GM18520 (cell line): ENCODE measurements at regions not wholly inside any gene's neighbourhood (a gene's known extent, or its start where the extent isn't known, plus 50 kb on each side); places are given as distances from the start of the nearest gene placed in this dataset.

Source experiments
- ATAC-seq: cut with Tn5 transposase; IDR thresholded peaks from one replicate; pipeline ENCODE4 v1.9.1; 2021; ENCODE audit not compliant: unreplicated experiment

DNA sequence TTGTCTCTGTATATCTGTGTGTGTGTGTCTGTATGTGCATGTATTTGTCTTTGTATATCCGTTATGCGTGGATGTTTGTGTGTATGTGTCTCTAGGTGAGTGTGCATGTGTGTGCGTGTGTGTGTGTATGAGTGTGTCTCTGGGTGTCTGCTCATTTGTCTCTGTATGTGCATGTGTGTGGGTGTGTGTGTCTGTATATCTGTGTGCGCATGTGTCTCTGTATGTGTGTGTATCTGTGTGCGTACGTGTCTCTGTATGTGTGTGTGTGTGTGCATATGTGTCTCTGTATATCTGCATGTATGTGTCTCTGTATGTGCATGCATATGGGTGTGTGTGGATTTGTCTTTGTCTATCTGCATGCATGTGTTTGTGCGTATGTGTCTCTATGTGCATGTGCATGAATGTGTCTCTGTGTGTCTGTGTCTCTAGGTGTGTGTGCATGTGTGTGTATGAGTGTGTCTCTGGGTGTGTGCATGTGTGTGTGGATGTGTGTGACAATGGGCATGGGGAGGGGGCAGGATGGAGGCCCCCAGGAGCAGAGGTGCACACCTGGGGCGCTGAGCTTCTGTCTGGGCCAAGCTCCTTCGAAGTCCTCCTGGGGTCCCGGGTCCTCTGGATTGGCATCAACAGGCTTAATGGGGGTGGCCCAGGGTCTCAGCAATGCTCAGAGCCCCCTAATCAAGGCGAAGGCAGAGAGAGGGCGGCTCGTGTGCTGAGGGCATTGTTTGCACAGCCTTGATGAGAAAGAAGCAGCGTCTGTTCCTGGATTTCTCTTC, 373.4 kb upstream of the IRX4 start:
- ATAC-seq, result no peak

DNA sequence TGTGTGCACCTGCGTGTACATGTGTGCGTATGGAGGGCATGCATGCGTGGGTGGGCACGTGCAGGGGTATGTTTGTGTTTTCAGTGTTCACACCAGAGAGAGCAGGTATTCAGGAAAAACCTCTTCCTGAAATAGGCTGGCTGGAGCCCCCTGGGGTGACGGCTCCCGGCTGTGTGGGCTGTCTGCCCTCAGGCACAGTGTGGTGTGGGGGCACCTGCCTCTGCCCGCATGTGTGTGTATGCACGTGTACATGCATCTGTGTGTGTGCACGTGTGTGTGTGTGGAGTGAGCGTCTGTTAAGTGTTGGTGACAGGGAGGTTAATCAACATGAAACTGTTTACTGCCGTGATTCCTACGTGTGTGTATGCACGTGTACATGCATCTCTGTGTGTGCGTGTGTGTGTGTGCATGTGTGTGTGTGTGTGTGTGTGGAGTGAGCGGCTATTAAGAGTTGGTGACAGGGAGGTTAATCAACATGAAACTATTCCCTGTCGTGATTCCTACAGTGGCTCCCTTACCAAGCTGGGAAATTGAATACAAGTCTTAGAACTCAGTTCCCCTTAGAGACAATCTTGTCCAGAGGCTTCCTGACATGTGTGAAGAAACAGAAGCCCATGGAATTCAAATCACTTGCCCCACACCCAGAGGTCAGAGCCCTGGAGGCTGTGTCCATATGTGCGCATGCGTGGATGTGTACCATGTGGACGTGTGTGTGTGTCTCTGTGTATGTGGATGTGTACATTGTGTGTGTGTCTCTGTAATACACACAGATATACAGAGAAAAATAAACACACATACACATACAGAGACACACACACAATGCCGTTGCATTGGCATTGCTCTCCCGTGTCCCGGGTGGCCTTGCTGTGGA, 372.4 kb upstream of the IRX4 start:
- no peak for ATAC-seq

- no peak for ATAC-seq
Observed at GRCh38 chr5:2254406-2254805, 371.7 kb upstream of the IRX4 start.

GRCh38 chr5:2253040-2253975, 370.6 kb upstream of the IRX4 start:
- no peak for ATAC-seq

DNA sequence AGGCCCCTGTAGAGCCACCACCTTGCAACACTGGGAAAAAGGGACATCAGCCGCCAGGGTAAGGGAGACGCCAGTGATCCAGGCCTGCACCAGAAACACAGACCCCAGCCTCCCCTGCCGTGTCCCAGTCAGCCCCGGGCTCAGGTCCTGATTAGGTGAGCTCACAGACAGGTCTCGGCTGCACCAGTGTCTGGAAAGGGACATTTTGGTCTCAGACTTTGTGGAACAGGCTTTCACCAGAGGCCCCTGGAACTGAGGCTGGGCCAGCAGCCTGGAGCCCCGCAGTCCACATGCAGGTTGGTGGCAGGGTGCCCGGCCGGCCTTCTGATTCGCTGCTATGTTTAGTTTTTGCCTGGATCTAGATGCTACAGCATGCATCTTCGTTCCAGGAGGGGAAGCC, 369.0 kb upstream of the IRX4 start:
- ATAC-seq, result no peak

- ATAC-seq, result no peak
Observed at GRCh38 chr5:2251298-2251697, 368.6 kb upstream of the IRX4 start.

- ATAC-seq, result no peak
Observed at GRCh38 chr5:2250365-2250950, 367.7 kb upstream of the IRX4 start.

DNA sequence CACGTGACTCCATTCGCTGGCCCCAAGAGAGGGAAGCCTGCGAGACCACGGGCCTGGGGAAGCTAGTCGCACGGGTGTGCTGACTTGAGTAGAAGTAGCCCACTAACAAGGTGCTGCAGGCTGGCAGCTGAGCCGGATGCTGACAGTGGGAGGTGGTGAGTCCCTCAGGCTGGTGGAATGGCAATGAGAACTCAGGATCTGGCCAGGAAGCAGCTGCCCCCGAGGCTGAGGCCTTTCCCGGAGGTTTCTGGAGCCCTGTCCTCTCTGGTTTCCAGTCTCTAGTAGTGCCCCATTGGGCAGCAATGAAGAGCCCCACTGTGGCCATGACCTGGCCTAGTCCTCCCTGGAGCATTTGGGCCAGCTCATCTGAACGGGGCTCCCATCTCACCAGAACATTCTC, 366.7 kb upstream of the IRX4 start:
- ATAC-seq, result no peak

DNA sequence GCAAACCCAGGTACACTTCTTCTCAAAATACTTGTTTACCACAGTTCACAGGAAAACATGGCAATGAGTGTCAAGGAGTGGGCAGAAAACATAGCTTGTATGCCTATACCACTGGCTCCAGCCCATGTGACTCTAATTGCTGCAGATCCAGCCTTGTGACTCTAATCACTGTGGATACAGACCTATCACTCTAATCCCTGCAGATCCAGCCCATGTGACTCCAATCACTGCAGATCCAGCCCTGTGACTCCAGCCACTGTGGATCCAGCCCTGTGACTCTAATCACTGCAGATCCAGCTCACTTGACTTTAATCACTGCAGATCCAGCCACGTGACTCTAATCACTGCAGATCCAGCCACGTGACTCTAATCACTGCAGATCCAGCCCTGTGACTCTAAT, 366.3 kb upstream of the IRX4 start:
- ATAC-seq, result no peak

GRCh38 chr5:2242539-2242938, 359.8 kb upstream of the IRX4 start:
- ATAC-seq, result no peak

- no peak for ATAC-seq
Observed at GRCh38 chr5:2241842-2242241, 359.1 kb upstream of the IRX4 start.

- ATAC-seq, result no peak
Observed at GRCh38 chr5:2240118-2240904, 357.6 kb upstream of the IRX4 start.

- no peak for ATAC-seq
Observed at GRCh38 chr5:2239201-2239910, 356.6 kb upstream of the IRX4 start.

DNA sequence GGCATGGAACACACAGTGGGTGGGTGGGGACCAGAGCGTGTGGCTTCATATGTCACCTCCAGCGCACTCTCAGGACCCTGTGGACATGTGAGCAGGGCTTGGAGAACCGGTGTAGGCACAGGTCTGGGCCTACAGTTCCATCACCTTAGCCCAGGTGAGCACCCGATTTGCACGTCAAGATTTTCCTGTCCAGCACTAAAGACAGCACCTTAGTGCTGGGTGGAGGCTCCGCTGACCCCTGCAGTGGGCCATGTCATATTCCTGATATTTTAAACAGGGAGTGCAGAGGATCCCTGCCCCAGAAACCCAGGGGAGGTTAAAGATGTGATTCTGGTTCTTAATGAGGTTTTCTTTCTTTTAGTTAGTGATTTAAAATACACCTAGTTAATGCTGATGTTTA, 356.0 kb upstream of the IRX4 start:
- no peak for ATAC-seq

DNA sequence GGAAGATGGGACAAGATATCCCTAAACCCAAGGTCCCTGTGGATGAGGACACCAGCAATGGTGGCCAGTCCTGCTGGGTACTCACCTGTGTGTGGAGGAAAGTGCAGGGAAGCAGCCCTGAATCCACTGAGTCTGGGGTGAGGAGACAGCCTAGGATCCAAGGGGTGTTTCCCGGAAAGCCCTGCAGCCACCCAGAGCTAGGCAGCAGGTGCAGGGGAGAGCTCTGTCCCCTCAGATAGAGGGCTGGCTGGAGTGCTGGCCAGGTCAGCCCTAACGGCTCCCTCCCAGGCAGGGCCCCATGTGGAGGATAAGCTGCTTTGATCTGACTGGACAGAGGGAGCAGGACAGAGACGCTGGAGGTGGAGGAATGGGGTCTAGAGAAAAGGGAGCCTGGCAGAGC, 344.7 kb upstream of the IRX4 start:
- no peak for ATAC-seq

DNA sequence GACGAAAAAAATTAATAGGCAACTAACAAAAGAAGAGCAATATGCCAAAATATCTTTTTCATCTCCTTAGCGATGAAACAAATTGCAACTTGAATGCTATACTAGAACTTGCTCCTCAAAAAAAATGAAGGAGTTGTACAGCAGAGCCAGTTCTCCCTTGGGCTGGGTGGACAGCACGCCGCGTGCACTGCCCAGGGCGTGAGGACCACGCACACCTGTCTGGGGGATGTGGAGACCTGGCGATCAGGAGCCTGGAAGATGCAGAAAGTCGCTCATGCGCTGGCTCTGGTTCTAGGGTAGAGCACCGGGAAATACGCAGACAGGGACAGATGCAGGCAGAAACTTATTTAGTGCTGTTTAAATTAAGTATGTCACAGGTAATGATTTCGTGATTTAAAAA, 342.0 kb upstream of the IRX4 start:
- no peak for ATAC-seq

- no peak for ATAC-seq
Observed at GRCh38 chr5:2223303-2223702, 340.6 kb upstream of the IRX4 start.

DNA sequence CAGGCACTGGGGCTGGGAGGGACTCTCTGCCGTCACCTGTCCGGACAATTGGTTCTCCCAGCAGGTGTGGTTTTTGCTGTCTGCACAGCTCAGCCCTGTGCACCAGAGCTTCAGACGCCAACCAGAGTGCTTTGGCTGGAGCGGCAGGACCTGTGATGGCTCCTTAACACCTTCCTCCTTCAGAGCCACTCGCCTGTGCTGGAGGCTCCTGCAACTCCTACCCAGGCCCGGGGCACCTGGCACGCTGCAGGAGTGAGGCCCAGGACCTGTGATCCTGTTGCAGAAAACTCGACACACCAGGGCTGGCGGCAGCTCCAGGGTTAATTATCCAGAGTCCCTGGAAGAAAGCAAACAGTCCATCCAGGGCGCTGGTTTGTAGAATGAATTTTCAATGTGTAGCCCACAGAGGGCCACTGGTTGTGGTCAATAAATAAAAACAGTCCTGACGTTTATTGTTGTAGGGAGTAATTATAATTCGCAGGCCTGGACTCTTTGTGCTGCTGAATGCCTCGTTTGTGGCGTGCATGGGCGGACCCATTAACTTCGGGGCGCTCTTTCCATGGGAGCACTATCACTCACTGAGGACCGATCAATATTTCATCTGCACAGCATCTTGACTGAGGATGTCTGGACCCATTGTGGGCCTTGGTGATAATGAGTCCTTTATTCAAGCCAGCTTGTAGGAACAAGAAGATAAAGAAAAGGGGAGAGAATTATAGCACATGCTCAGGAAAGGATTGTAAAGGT, 339.7 kb upstream of the IRX4 start:
- ATAC-seq, result no peak

GRCh38 chr5:2221450-2221849, 338.7 kb upstream of the IRX4 start:
- ATAC-seq, result no peak
